ENCODE measurements at regions not wholly inside any gene's neighbourhood (a gene's known extent, or its start where the extent isn't known, plus 50 kb on each side); places are given as distances from the start of the nearest gene placed in this dataset.

DNA sequence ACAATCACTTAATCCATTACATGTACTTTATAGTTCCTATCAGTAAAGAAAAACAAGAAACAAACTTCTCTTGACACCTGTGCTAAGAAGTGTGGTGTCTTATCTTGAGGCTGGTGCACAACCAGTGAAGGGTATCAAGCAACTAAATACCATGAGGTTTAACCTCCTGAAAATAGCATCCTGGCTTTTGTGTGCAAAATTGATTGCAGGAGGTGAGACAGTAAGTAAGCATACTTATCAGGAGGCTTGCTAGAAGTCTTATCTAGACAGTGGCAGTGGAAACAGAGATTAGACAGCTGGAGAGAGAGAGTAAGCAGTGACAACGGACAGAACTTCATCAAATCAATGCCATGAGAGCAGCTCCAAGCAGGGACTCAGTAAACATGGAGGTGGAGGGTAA is 730.3 kb downstream of the DNAH5 start:
- H3K9me2 ChIP-seq (ENCODE audit: insufficient read depth, low read length) = no peaks in the 10 kb centered on the region
- H3K27ac ChIP-seq (ENCODE audit: low read depth, low read length, poor library complexity, severe bottlenecking) = no peak overlapping the region
- no peaks in the 10 kb centered on the region for H4K20me1 ChIP-seq (ENCODE audit: insufficient read depth, low read length)
- no peak overlapping the region for H2AFZ ChIP-seq (ENCODE audit: low read length)
- H3K4me2 ChIP-seq (ENCODE audit: low read length) = no peak overlapping the region
- POLR2A ChIA-PET = no interaction called here
- intact Hi-C loops (cut with micrococcal nuclease; ENCODE audit: unreplicated experiment) = no loop called here
- H3K4me1 ChIP-seq (ENCODE audit: insufficient read depth, low read length, poor library complexity, severe bottlenecking) = no peaks in the 10 kb centered on the region
- TF ChIP-seq, protein P1, sequence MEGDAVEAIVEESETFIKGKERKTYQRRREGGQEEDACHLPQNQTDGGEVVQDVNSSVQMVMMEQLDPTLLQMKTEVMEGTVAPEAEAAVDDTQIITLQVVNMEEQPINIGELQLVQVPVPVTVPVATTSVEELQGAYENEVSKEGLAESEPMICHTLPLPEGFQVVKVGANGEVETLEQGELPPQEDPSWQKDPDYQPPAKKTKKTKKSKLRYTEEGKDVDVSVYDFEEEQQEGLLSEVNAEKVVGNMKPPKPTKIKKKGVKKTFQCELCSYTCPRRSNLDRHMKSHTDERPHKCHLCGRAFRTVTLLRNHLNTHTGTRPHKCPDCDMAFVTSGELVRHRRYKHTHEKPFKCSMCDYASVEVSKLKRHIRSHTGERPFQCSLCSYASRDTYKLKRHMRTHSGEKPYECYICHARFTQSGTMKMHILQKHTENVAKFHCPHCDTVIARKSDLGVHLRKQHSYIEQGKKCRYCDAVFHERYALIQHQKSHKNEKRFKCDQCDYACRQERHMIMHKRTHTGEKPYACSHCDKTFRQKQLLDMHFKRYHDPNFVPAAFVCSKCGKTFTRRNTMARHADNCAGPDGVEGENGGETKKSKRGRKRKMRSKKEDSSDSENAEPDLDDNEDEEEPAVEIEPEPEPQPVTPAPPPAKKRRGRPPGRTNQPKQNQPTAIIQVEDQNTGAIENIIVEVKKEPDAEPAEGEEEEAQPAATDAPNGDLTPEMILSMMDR (conservative IDR thresholded peaks at IDR 0.05; ENCODE audit: low read length) = no peak
- TF ChIP-seq EZH2phosphoT487 (IDR thresholded peaks at IDR 0.05; ENCODE audit: borderline replicate concordance, low read depth, low read length) = no peak
- no peaks in the 10 kb centered on the region for H3K79me2 ChIP-seq (ENCODE audit: insufficient read depth, low read depth, low read length)
- no peaks in the 10 kb centered on the region for H3K36me3 ChIP-seq (ENCODE audit: insufficient read depth, low read length)
- no peaks in the 10 kb centered on the region for H3K9me3 ChIP-seq (ENCODE audit: low read length)
- no peak overlapping the region for H3K4me3 ChIP-seq (ENCODE audit: low read depth, low read length, poor library complexity, severe bottlenecking)
- no TSS peak for BruUV-seq (replicated peaks)
- CTCF ChIA-PET (ENCODE audit: unreplicated experiment) = no interaction called here
- DNase-seq (ENCODE audit: low spot score) = no peak

DNA sequence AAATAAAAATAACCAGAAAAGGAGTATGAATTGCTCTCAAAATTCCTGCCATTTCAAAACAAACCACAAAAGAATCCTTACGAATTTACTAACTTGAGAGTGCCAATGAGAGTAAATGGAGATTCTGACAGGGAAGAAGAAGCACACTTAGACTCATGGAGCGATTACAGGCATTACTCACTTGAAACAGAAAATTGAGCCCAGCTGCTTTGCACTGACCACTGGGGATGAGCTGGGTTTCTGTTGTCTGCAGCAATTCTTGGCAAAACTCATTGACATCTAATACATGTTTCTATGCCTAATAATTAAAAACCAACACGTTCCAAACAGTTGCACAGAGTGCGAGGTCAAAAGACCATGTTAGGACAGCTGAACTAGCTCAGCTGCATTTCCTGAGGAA is 731.6 kb downstream of the DNAH5 start:
- Histone ChIP-seq H3K4me1 (ENCODE audit: insufficient read depth, low read length, poor library complexity, severe bottlenecking) (no peaks in the 10 kb centered on the region), H4K20me1 (ENCODE audit: insufficient read depth, low read length) (no peaks in the 10 kb centered on the region), H3K4me2 (ENCODE audit: low read length) (no peak overlapping the region), H3K9me2 (ENCODE audit: insufficient read depth, low read length) (no peaks in the 10 kb centered on the region), H3K4me3 (ENCODE audit: low read depth, low read length, poor library complexity, severe bottlenecking) (no peak overlapping the region), H3K79me2 (ENCODE audit: insufficient read depth, low read depth, low read length) (no peaks in the 10 kb centered on the region), H3K36me3 (ENCODE audit: insufficient read depth, low read length) (no peaks in the 10 kb centered on the region), H2AFZ (ENCODE audit: low read length) (no peak overlapping the region), H3K9me3 (ENCODE audit: low read length) (no peaks in the 10 kb centered on the region), H3K27ac (ENCODE audit: low read depth, low read length, poor library complexity, severe bottlenecking) (no peak overlapping the region)
- ChIA-PET POLR2A (no interaction called here), CTCF (ENCODE audit: unreplicated experiment) (no interaction called here)
- no peak for TF ChIP-seq EZH2phosphoT487 (IDR thresholded peaks at IDR 0.05; ENCODE audit: borderline replicate concordance, low read depth, low read length)
- intact Hi-C loops (cut with micrococcal nuclease; ENCODE audit: unreplicated experiment) = no loop called here
- no TSS peak for BruUV-seq (replicated peaks)
- no peak for DNase-seq (ENCODE audit: low spot score)

DNA sequence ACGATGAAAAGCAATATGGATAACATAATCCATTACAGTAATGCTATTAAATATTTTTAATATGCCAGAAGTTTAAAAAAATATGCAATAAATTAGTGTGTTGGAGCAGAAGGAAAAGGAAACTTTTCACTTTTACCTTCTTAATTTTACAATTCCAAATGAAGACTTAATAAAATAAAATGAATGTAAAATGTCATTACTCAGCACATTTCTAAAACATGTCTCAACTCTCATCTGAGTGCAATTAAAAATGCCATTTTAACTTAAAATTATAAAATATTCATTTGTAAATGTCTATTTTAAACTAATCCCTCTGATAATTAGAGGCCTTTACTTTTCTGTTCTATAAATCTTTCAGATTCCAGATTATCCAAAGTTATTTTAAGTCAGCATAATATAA is 733.4 kb downstream of the DNAH5 start:
- DNase-seq (ENCODE audit: low spot score) = no peak
- Histone ChIP-seq H3K27ac (ENCODE audit: low read depth, low read length, poor library complexity, severe bottlenecking) (no peak overlapping the region), H3K4me3 (ENCODE audit: low read depth, low read length, poor library complexity, severe bottlenecking) (no peak overlapping the region), H3K9me2 (ENCODE audit: insufficient read depth, low read length) (no peaks in the 10 kb centered on the region), H3K79me2 (ENCODE audit: insufficient read depth, low read depth, low read length) (no peaks in the 10 kb centered on the region), H3K9me3 (ENCODE audit: low read length) (no peaks in the 10 kb centered on the region), H3K4me2 (ENCODE audit: low read length) (no peak overlapping the region), H3K4me1 (ENCODE audit: insufficient read depth, low read length, poor library complexity, severe bottlenecking) (no peaks in the 10 kb centered on the region), H2AFZ (ENCODE audit: low read length) (no peak overlapping the region), H4K20me1 (ENCODE audit: insufficient read depth, low read length) (no peaks in the 10 kb centered on the region), H3K36me3 (ENCODE audit: insufficient read depth, low read length) (no peaks in the 10 kb centered on the region)
- intact Hi-C loops (cut with micrococcal nuclease; ENCODE audit: unreplicated experiment) = no loop called here
- POLR2A ChIA-PET = no interaction called here
- CTCF ChIA-PET (ENCODE audit: unreplicated experiment) = no interaction called here
- no TSS peak for BruUV-seq (replicated peaks)
- TF ChIP-seq, protein P1 (conservative IDR thresholded peaks at IDR 0.05; ENCODE audit: low read length) = no peak
- TF ChIP-seq EZH2phosphoT487 (IDR thresholded peaks at IDR 0.05; ENCODE audit: borderline replicate concordance, low read depth, low read length) = no peak
